ENCODE measurements at regions not wholly inside any gene's neighbourhood (a gene's known extent, or its start where the extent isn't known, plus 50 kb on each side); places are given as distances from the start of the nearest gene placed in this dataset.

DNA sequence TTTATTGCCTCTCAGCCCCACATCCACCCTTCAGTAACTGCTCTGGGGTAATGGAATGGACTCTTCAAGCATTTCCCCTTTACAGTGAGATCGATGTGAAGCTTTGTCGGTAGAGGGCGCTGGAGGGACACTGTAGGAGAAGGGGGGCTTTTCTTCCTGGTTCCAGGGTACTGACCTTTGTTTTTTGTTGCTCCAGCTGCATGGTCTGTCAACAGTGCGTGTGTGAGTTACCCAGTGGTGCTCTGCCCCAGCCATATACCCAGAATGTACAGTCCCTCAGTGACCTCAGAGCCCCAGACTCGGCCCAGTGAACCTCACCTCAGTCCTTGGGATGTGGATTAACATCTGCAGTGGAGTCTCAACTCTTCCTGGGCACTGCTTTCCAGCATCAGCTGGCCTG lies 180.3 kb upstream of the TSC22D2 start:
- Histone ChIP-seq H3K4me1 (no peaks in the 10 kb centered on the region), H3K4me3 (no peak overlapping the region), H3K27ac (no peak overlapping the region), H3K4me2 (no peak overlapping the region), H3K9me3 (no peaks in the 10 kb centered on the region)
- no peak for FAIRE-seq
- peak; percentile 74 to 88; a peak in 4 of 6 replicates for ATAC-seq
- peak; percentile 38 to 47 for DNase-seq (ENCODE audit: low read depth in 1 of 2, low spot score in 1 of 2)
- WGBS (ENCODE audit: missing lambda C conversion rate), result 28% methylated on average over 5 of the region's 5 CpGs
- TF ChIP-seq, protein P1, sequence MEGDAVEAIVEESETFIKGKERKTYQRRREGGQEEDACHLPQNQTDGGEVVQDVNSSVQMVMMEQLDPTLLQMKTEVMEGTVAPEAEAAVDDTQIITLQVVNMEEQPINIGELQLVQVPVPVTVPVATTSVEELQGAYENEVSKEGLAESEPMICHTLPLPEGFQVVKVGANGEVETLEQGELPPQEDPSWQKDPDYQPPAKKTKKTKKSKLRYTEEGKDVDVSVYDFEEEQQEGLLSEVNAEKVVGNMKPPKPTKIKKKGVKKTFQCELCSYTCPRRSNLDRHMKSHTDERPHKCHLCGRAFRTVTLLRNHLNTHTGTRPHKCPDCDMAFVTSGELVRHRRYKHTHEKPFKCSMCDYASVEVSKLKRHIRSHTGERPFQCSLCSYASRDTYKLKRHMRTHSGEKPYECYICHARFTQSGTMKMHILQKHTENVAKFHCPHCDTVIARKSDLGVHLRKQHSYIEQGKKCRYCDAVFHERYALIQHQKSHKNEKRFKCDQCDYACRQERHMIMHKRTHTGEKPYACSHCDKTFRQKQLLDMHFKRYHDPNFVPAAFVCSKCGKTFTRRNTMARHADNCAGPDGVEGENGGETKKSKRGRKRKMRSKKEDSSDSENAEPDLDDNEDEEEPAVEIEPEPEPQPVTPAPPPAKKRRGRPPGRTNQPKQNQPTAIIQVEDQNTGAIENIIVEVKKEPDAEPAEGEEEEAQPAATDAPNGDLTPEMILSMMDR (IDR thresholded peaks at IDR 0.05), result peak; percentile 53
- TF ChIP-seq, protein P2, sequence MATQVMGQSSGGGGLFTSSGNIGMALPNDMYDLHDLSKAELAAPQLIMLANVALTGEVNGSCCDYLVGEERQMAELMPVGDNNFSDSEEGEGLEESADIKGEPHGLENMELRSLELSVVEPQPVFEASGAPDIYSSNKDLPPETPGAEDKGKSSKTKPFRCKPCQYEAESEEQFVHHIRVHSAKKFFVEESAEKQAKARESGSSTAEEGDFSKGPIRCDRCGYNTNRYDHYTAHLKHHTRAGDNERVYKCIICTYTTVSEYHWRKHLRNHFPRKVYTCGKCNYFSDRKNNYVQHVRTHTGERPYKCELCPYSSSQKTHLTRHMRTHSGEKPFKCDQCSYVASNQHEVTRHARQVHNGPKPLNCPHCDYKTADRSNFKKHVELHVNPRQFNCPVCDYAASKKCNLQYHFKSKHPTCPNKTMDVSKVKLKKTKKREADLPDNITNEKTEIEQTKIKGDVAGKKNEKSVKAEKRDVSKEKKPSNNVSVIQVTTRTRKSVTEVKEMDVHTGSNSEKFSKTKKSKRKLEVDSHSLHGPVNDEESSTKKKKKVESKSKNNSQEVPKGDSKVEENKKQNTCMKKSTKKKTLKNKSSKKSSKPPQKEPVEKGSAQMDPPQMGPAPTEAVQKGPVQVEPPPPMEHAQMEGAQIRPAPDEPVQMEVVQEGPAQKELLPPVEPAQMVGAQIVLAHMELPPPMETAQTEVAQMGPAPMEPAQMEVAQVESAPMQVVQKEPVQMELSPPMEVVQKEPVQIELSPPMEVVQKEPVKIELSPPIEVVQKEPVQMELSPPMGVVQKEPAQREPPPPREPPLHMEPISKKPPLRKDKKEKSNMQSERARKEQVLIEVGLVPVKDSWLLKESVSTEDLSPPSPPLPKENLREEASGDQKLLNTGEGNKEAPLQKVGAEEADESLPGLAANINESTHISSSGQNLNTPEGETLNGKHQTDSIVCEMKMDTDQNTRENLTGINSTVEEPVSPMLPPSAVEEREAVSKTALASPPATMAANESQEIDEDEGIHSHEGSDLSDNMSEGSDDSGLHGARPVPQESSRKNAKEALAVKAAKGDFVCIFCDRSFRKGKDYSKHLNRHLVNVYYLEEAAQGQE (IDR thresholded peaks at IDR 0.05), result no peak
- TF ChIP-seq RAD21 (conservative IDR thresholded peaks at IDR 0.05 in 1 of 2, IDR thresholded peaks at IDR 0.05 in 1 of 2) (peak; percentile 67 to 84), SMC3 (IDR thresholded peaks at IDR 0.05) (peak; percentile 56; the same call in 1 of the 3 replicates), ZC3H11A (IDR thresholded peaks at IDR 0.05) (no peak)
- ChIA-PET POLR2A (no interaction called here), CTCF (interaction anchor here (0.8 to 5.2 kb wide), 12 partner anchors 9 to 295 kb away, joined by 3 to 23 read pairs (median 4); no protein-coding TSS in a partner anchor)

DNA sequence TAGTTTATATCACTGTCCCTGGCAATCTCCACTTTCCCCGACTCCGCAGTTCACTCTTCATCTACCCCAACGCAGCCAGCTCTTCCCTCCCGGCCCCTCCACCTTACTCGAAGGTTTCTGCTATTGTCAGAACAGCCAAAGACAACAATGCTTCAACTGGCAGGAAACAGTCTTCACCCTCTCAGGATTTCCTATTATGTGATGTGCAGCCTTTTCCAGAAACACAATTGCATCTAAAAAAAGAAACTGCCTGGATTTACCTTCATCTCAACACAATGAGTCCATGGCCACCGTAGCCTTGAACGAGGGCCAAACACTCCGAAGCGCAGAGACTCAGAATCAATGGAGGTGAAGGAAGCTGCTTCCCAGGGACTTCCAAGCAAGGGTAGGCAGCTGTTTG lies 182.1 kb upstream of the TSC22D2 start:
- no peaks in the 10 kb centered on the region for H3K9me3 ChIP-seq
- H3K4me2 ChIP-seq, result no peak overlapping the region
- H3K27ac ChIP-seq, result no peak overlapping the region
- H3K4me1 ChIP-seq, result no peaks in the 10 kb centered on the region
- no peak for ATAC-seq
- TF ChIP-seq FOSB (CRISPR knock-in tag; IDR thresholded peaks at IDR 0.05) (no peak), HDAC2 (IDR thresholded peaks at IDR 0.05) (no peak), TP53 (CRISPR knock-in tag; IDR thresholded peaks at IDR 0.05) (no peak), HOXA7 (CRISPR knock-in tag; IDR thresholded peaks at IDR 0.05) (no peak), HEYL (CRISPR knock-in tag; IDR thresholded peaks at IDR 0.05) (no peak), MYC (IDR thresholded peaks at IDR 0.05; ENCODE audit: borderline replicate concordance, low read length) (no peak), MAFK (IDR thresholded peaks at IDR 0.05; ENCODE audit: partially characterized antibody) (no peak), ZFP36 (IDR thresholded peaks at IDR 0.05; ENCODE audit: borderline replicate concordance, partially characterized antibody) (no peak)
- TF ChIP-seq, protein P3, sequence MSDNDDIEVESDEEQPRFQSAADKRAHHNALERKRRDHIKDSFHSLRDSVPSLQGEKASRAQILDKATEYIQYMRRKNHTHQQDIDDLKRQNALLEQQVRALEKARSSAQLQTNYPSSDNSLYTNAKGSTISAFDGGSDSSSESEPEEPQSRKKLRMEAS (IDR thresholded peaks at IDR 0.05), result no peak
- POLR2A ChIA-PET, result no interaction called here
- DNase-seq (ENCODE audit: low read depth in 1 of 2, low spot score in 1 of 2), result no peak
- CTCF ChIA-PET, result interaction anchor here (1.3 to 5.1 kb wide), 4 partner anchors 10 to 269 kb away, joined by 4 to 22 read pairs (median 10); no protein-coding TSS in a partner anchor
- no peak for FAIRE-seq
- WGBS (ENCODE audit: missing lambda C conversion rate), result 85% methylated on average over 9 of the region's 9 CpGs
- no peak overlapping the region for H3K4me3 ChIP-seq

DNA sequence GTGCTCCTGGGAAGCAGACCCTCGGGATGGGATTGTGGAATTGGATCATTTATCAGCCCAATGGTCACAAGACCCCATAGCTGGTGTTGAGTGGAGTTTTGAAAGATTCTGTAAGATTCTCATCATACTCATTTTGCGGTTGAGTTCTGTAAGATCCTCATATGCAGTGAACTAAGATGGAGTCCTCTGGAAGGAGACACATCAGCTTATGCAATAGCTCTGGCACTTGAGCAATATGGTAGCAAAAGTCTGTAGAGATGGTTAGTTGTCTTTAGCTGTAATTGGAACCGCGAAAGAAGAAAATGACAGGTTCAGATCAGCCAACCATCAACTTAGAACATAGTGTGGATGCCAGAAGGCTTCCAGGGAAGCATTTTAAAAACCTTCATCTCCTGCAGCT lies 184.5 kb upstream of the TSC22D2 start:
- ATAC-seq (no peak), DNase-seq (ENCODE audit: low read depth in 1 of 2, low spot score in 1 of 2) (no peak), FAIRE-seq (no peak)
- H3K27ac ChIP-seq, result no peak overlapping the region
- peak in 1 of 2 experiments; percentile 15; a peak in 1 of 4 replicates for TF ChIP-seq CEBPB (IDR thresholded peaks at IDR 0.05)
- TF ChIP-seq CBX2 (IDR thresholded peaks at IDR 0.05; ENCODE audit: borderline replicate concordance, low read depth), result no peak
- 64% methylated on average over 4 of the region's 4 CpGs for WGBS (ENCODE audit: missing lambda C conversion rate)
- H3K9me3 ChIP-seq, result no peaks in the 10 kb centered on the region
- H3K4me1 ChIP-seq, result no peaks in the 10 kb centered on the region
- ChIA-PET POLR2A (no interaction called here), CTCF (interaction anchor here (0.7 to 4.7 kb wide), 8 partner anchors 12 to 272 kb away, joined by 3 to 22 read pairs (median 4); no protein-coding TSS in a partner anchor)
- H3K4me2 ChIP-seq, result no peak overlapping the region
- H3K4me3 ChIP-seq, result no peak overlapping the region

Measured in A549 (cell line).